ENCODE measurements at regions not wholly inside any gene's neighbourhood (a gene's known extent, or its start where the extent isn't known, plus 50 kb on each side); places are given as distances from the start of the nearest gene placed in this dataset.

DNA sequence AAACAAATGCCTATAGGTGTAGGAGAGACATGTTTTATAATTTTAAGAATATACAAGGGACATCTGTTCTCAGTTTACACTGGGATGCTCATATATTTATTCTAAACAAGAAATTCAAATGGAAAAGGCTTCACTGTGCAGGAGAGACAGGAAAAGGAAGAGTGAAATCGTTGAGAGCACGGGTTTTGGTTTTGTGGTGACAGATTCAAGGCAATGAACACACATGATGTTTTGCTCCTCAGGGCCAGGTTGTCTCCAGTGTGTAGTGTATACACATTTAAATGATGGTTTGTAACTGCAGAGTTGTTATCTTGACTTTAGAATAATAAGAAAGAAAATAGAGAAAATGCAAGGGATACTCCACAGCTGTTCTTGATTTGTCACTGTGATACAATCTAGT is 73.7 kb downstream of the S1PR1 start:
- no peaks in the 10 kb centered on the region for H3K36me3 ChIP-seq
- TF ChIP-seq CTCF (IDR thresholded peaks at IDR 0.05), result no peak
- no peak for TF ChIP-seq POLR2AphosphoS5 (IDR thresholded peaks at IDR 0.05)
- DNase-seq, result peak in 1 of 2 donors; percentile 21
- H3K9me3 ChIP-seq, result no peaks in the 10 kb centered on the region
- no peak overlapping the region for H3K27ac ChIP-seq
- intact Hi-C loops (cut with DNase I; ENCODE audit: low total_unique reads), result no loop called here
- 45 to 61% (median 58%) methylated on average over 2 of the region's 2 CpGs for WGBS, 5 donors
- peaks cover 4 to 17% (median 11%) of the 10 kb centered on the region in 4 donors for H3K4me1 ChIP-seq
- no peak overlapping the region for H3K4me3 ChIP-seq
- H3K27me3 ChIP-seq, result no peaks in the 10 kb centered on the region

DNA sequence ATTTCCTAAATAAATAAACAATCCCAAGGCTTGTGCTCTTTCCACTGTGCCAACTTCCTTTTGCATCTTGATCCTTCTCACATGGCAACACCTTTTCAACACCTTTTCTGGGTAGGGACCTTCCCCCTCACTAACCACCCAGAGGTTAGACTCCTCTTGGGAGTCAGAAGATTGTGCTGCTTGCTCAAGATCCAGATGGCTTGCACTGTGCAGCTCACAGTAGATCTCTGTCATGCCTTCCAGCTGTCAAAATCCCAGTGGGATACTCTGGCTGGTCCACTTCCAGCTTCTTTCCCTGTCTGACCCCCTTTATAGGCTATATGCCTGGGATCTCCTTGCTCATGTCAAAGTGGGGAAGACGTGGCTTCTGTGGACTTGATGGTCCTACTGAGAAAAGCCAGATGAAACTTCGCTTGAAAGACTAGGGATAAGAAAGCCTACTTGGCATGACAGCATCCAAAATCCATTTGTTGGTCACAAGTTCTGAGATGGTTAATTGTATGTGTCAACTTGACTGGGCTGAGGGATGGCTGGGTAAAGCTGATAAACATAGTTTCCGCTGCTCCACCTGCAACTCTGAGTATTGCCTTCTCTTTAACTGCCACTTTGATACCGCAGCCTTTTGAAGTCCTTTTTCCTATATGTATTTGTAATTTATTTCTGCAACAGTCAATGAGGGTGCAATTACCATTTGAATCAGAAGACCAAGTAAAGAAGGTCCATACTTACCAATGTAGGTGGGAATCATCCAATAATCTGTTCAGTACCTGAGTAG is 74.5 kb downstream of the S1PR1 start:
- Histone ChIP-seq H3K36me3 (no peaks in the 10 kb centered on the region), H3K4me1 (peaks cover 4 to 17% (median 11%) of the 10 kb centered on the region in 4 donors), H3K27ac (no peak overlapping the region), H3K9me3 (no peaks in the 10 kb centered on the region), H3K4me3 (no peak overlapping the region), H3K27me3 (no peaks in the 10 kb centered on the region)
- intact Hi-C loops (cut with DNase I; ENCODE audit: low total_unique reads), result no loop called here
- TF ChIP-seq CTCF (IDR thresholded peaks at IDR 0.05), result no peak
- TF ChIP-seq POLR2A (IDR thresholded peaks at IDR 0.05), result no peak
- no peak for TF ChIP-seq POLR2AphosphoS5 (IDR thresholded peaks at IDR 0.05)
- no peak for TF ChIP-seq EP300 (IDR thresholded peaks at IDR 0.05)
- WGBS, 5 donors, result 84 to 94% (median 89%) methylated on average over 4 of the region's 4 CpGs
- no peak for DNase-seq

GRCh38 chr1:101312147-101312546 is 75.3 kb downstream of the S1PR1 start:
- no peaks in the 10 kb centered on the region for H3K9me3 ChIP-seq
- DNase-seq, result no peak
- no peaks in the 10 kb centered on the region for H3K36me3 ChIP-seq
- intact Hi-C loops (cut with DNase I; ENCODE audit: low total_unique reads), result no loop called here
- H3K27ac ChIP-seq, result no peak overlapping the region
- H3K4me1 ChIP-seq, result peaks cover 4 to 17% (median 11%) of the 10 kb centered on the region in 4 donors
- H3K27me3 ChIP-seq, result no peaks in the 10 kb centered on the region
- TF ChIP-seq EP300 (IDR thresholded peaks at IDR 0.05), result no peak
- no peak for TF ChIP-seq CTCF (IDR thresholded peaks at IDR 0.05)
- TF ChIP-seq POLR2A (IDR thresholded peaks at IDR 0.05), result no peak
- TF ChIP-seq POLR2AphosphoS5 (IDR thresholded peaks at IDR 0.05), result no peak
- WGBS, 5 donors, result 82 to 90% (median 86%) methylated on average over 4 of the region's 4 CpGs
- no peak overlapping the region for H3K4me3 ChIP-seq

GRCh38 chr1:101313356-101313755 is 76.5 kb downstream of the S1PR1 start:
- TF ChIP-seq CTCF (IDR thresholded peaks at IDR 0.05) (no peak), EP300 (IDR thresholded peaks at IDR 0.05) (no peak), POLR2AphosphoS5 (IDR thresholded peaks at IDR 0.05) (no peak), POLR2A (IDR thresholded peaks at IDR 0.05) (no peak)
- WGBS, 5 donors, result 93 to 97% (median 94%) methylated on average over 7 of the region's 7 CpGs
- Histone ChIP-seq H3K36me3 (no peaks in the 10 kb centered on the region), H3K4me1 (peaks cover 4 to 17% (median 11%) of the 10 kb centered on the region in 4 donors), H3K9me3 (no peaks in the 10 kb centered on the region), H3K27me3 (no peaks in the 10 kb centered on the region), H3K4me3 (no peak overlapping the region), H3K27ac (no peak overlapping the region)
- intact Hi-C loops (cut with DNase I; ENCODE audit: low total_unique reads), result no loop called here
- DNase-seq, result no peak
